K562 (cell line): ENCODE measurements at regions not wholly inside any gene's neighbourhood (a gene's known extent, or its start where the extent isn't known, plus 50 kb on each side); places are given as distances from the start of the nearest gene placed in this dataset.

Source experiments
- ATAC-seq: fragments of 200-7000 bp; cut with Tn5 transposase; 3 replicates; pipeline ENCODE4 v1.9.1; 2020; ENCODE audit warnings: moderate library complexity
- BruUV-seq: library from RNA; stranded (reverse); fragments of 400-500 nt; replicated peaks from 2 replicates; lab custom pipeline; 2021; lab: Mats Ljungman, UMichigan
- CTCF ChIA-PET: fragments of 300-600 bp; formaldehyde crosslinking; extraction: SDS; loops from one replicate; lab custom pipeline; 2021; ENCODE audit warnings: low intra/inter-chr PET ratio; lab: Yijun Ruan, JAX
- POLR2A ChIA-PET: fragments of 300-600, 350-650 bp; sonication (Branson Sonifier 250); formaldehyde crosslinking; extraction: SDS; loops from one replicate; lab custom pipeline; 2021; ENCODE audit warnings: antibody characterized with exemption, inconsistent platforms; lab: Yijun Ruan, JAX
- DNase-seq, 4 experiments: peaks; one replicate each; pipeline versions ENCODE4 v3.0.0 to v3.0.0-alpha.2; 2011 to 2018; ENCODE audit warnings: low spot score in 3 of 4, mixed read lengths in 3 of 4; ENCODE audit errors: extremely low read depth in 1 of 4
- FAIRE-seq: peaks from 2 replicates; lab custom pipeline; 2011; peaks lifted over from hg19 to GRCh38; lab: Jason Lieb, UNC
- H2AFZ ChIP-seq: 2 replicates; pipeline ENCODE4 v1.6.0; 2011; ENCODE audit warnings: low read depth, low read length, control low read depth, inconsistent platforms
- H3K27ac ChIP-seq: fragments of 200-600 bp; 3 replicates; pipeline ENCODE4 v1.8.0; 2011; ENCODE audit warnings: low read depth, mild to moderate bottlenecking, control low read depth, inconsistent platforms, low read length, moderate library complexity, mixed read lengths; ENCODE audit errors: extremely low read depth
- H3K27me3 ChIP-seq, 2 experiments: fragments of 300-600 bp in 1 of 2; 2 replicates in 1 of 2; 3 replicates in 1 of 2; pipeline versions ENCODE4 v1.6.0 to v1.8.0; 2011; ENCODE audit warnings: inconsistent platforms in 2 of 2, low read length in 2 of 2, mild to moderate bottlenecking in 1 of 2, mixed read lengths in 1 of 2, moderate library complexity in 1 of 2; ENCODE audit not compliant: control insufficient read depth in 2 of 2, insufficient read depth in 2 of 2
- H3K36me3 ChIP-seq: fragments of 300-600 bp; 3 replicates; pipeline ENCODE4 v1.8.0; 2011; ENCODE audit warnings: mild to moderate bottlenecking, low read length, inconsistent platforms; ENCODE audit not compliant: control insufficient read depth, insufficient read depth
- H3K4me1 ChIP-seq, 2 experiments: fragments of 200-600 bp in 1 of 2; replicated peaks in 1 of 2; 2 replicates in 1 of 2; 3 replicates in 1 of 2; pipeline versions ENCODE4 v1.5.1 to v1.8.0; 2011; ENCODE audit warnings: inconsistent platforms in 2 of 2, low read length in 2 of 2, mild to moderate bottlenecking in 1 of 2, mixed read lengths in 1 of 2, moderate library complexity in 1 of 2; ENCODE audit not compliant: control insufficient read depth in 2 of 2, insufficient read depth in 2 of 2
- H3K4me2 ChIP-seq: 2 replicates; pipeline ENCODE4 v1.6.1; 2011; ENCODE audit warnings: low read length, control low read depth, inconsistent platforms, mixed read lengths; ENCODE audit not compliant: insufficient read depth
- H3K4me3 ChIP-seq: fragments of 200-600 bp; sonication (generic), shearing (Covaris generic); 2 replicates; pipeline ENCODE4 v1.5.1; 2016; ENCODE audit warnings: control low read depth, inconsistent platforms
- H3K79me2 ChIP-seq: fragments of 200-600 bp; 3 replicates; pipeline ENCODE4 v1.8.0; 2011; ENCODE audit warnings: low read length, inconsistent platforms; ENCODE audit not compliant: control insufficient read depth, insufficient read depth
- H3K9ac ChIP-seq, 2 experiments: 2 replicates each; pipeline versions ENCODE4 v1.6.0 to v1.6.1; 2011; ENCODE audit warnings: low read depth in 2 of 2, low read length in 2 of 2, control low read depth in 1 of 2, inconsistent platforms in 1 of 2, mild to moderate bottlenecking in 1 of 2, mixed read lengths in 1 of 2; ENCODE audit not compliant: insufficient read depth in 1 of 2
- H3K9me1 ChIP-seq: one replicate; pipeline ENCODE4 v1.6.0; 2011; ENCODE audit warnings: inconsistent platforms, mild to moderate bottlenecking, low read length, moderate library complexity; ENCODE audit not compliant: control insufficient read depth, insufficient read depth
- H3K9me3 ChIP-seq: replicated peaks from 2 replicates; pipeline ENCODE4 v1.5.1; 2011; ENCODE audit warnings: low read depth, low read length, inconsistent platforms; ENCODE audit not compliant: control insufficient read depth, insufficient read depth
- H4K20me1 ChIP-seq: replicated peaks from 2 replicates; pipeline ENCODE4 v1.6.1; 2011; ENCODE audit warnings: low read length, inconsistent platforms, mixed read lengths; ENCODE audit not compliant: control insufficient read depth, insufficient read depth
- ARID1B ChIP-seq: fragments of 450-650 bp; IDR thresholded peaks from 2 replicates; pipeline ENCODE4 v1.6.1; 2016; ENCODE audit warnings: antibody characterized with exemption, mild to moderate bottlenecking, inconsistent platforms
- HDAC3 ChIP-seq: fragments of 450-650 bp; IDR thresholded peaks from 2 replicates; pipeline ENCODE4 v1.6.1; 2018; ENCODE audit warnings: borderline replicate concordance, mild to moderate bottlenecking, moderate library complexity; ENCODE audit not compliant: partially characterized antibody
- IFI16 ChIP-seq: fragments of 250-450 bp; sonication (Bioruptor Pico); IDR thresholded peaks from 2 replicates; pipeline ENCODE4 v2.1.2; 2022; ENCODE audit warnings: mild to moderate bottlenecking, inconsistent platforms
- KLF6 ChIP-seq: fragments of 250-450 bp; sonication (Bioruptor Pico); IDR thresholded peaks from 2 replicates; pipeline ENCODE4 v1.4.0; 2020; ENCODE audit warnings: mild to moderate bottlenecking, moderate library complexity, borderline replicate concordance
- MAFK ChIP-seq: IDR thresholded peaks from 2 replicates; pipeline ENCODE4 v1.6.1; 2011; ENCODE audit warnings: low read length, improper control_type of control experiment
- RBM22 ChIP-seq: fragments of 200-400 bp; formaldehyde crosslinking; IDR thresholded peaks from 2 replicates; pipeline ENCODE4 v1.6.1; 2018; ENCODE audit warnings: low read length, low read depth; ENCODE audit not compliant: poor library complexity, severe bottlenecking
- REST ChIP-seq, 2 experiments: fragments of 450-650 bp; formaldehyde crosslinking in 1 of 2; IDR thresholded peaks; 2 replicates each; pipeline versions ENCODE4 v1.4.0 to v1.6.1; 2014 to 2020; ENCODE audit warnings: mild to moderate bottlenecking in 2 of 2, borderline replicate concordance in 1 of 2, low read depth in 1 of 2
- RFX1 ChIP-seq: fragments of 450-650 bp; IDR thresholded peaks from 2 replicates; pipeline ENCODE4 v1.6.1; 2016; ENCODE audit warnings: mild to moderate bottlenecking, moderate library complexity
- RNF2 ChIP-seq: sonication (generic); IDR thresholded peaks from 2 replicates; pipeline ENCODE4 v1.6.1; 2016
- ZC3H8 ChIP-seq: fragments of 450-650 bp; IDR thresholded peaks from 2 replicates; pipeline ENCODE4 v1.6.1; 2017
- ZNF512 ChIP-seq: IDR thresholded peaks from 2 replicates; pipeline ENCODE4 v1.6.1; 2016; ENCODE audit warnings: missing genetic modification characterization, missing compliant biosample characterization
- ZNF780A ChIP-seq: fragments of 250-450 bp; sonication (Bioruptor Pico); IDR thresholded peaks from 2 replicates; pipeline ENCODE4 v1.5.0; 2021; ENCODE audit warnings: mild to moderate bottlenecking
- WGBS: fragments of 100-300 bp; shearing (Covaris generic); methylation state at CpG from one replicate; pipeline ENCODE4 v1.1.6; 2016; ENCODE audit warnings: low coverage, mixed read lengths; ENCODE audit not compliant: insufficient coverage; ENCODE audit errors: missing lambda C conversion rate; 5-methylcytosine and 5-hydroxymethylcytosine counted together
- in situ Hi-C: fragments of 300-500 bp; cut with MboI; formaldehyde crosslinking; loops from 4 replicates; pipeline ENCODE4 v1.15.0; 2018; ENCODE audit warnings: inconsistent platforms, mixed read lengths
- intact Hi-C: fragments of 100-400 bp; cut with micrococcal nuclease; formaldehyde crosslinking; loops from 2 replicates; pipeline ENCODE4 v1.14.2; 2022

GRCh38 chr9:89946741-89947140, 341.9 kb downstream of the GADD45G start:
- 0% methylated on average over 3 of the region's 3 CpGs for WGBS
- Histone ChIP-seq H3K27ac (no peak overlapping the region), H3K4me3 (no peak overlapping the region), H3K36me3 (no peaks in the 10 kb centered on the region), H4K20me1 (no peaks in the 10 kb centered on the region), H3K9ac (no peak overlapping the region), H3K4me2 (no peak overlapping the region), H3K4me1 (no peaks in the 10 kb centered on the region), H3K27me3 (no peaks in the 10 kb centered on the region; a peak in 1 of 5 replicates), H3K79me2 (no peaks in the 10 kb centered on the region), H2AFZ (no peak overlapping the region), H3K9me3 (no peaks in the 10 kb centered on the region), H3K9me1 (no peaks in the 10 kb centered on the region)
- in situ Hi-C loops (no loop called here), intact Hi-C loops (no loop called here)
- TF ChIP-seq KLF6 (CRISPR knock-in tag) (no peak), ZNF780A (CRISPR knock-in tag) (no peak), ZNF512 (tag) (no peak), HDAC3 (no peak), RFX1 (no peak), ZC3H8 (no peak), RNF2 (no peak), ARID1B (no peak), RBM22 (no peak), IFI16 (CRISPR knock-in tag) (no peak), REST (IDR thresholded peaks at IDR 0.05; ENCODE audit: borderline replicate concordance) (no peak), REST (CRISPR knock-in tag; IDR thresholded peaks at IDR 0.05; ENCODE audit: low read depth) (no peak), MAFK (no peak)
- no peak for DNase-seq
- no peak for ATAC-seq
- BruUV-seq: no TSS peak
- ChIA-PET CTCF (no interaction called here), POLR2A (no interaction called here)
- FAIRE-seq: no peak
